Right lobe of liver (tissue), 6 donors: ENCODE measurements at regions not wholly inside any gene's neighbourhood (a gene's known extent, or its start where the extent isn't known, plus 50 kb on each side); places are given as distances from the start of the nearest gene placed in this dataset.
"Not testable (repeated sequence)": the region's sequence is repeated elsewhere in the genome, so short reads cannot be mapped to it uniquely, and the experiment has no call there.

Source experiments
- ATAC-seq, 4 donors: fragments of 200-7000 bp; cut with Tn5 transposase; one replicate each; pipeline ENCODE4 v1.9.1; 2020; ENCODE audit warnings: mild to moderate bottlenecking in 4 of 4, moderate library complexity in 4 of 4
- DNase-seq, 3 donors: peaks; one replicate each; pipeline ENCODE4 v3.0.0-alpha.2; 2020
- H3K27ac ChIP-seq, 3 donors: fragments of 200-600 bp; one replicate each; pipeline ENCODE4 v1.8.0; 2022
- H3K27me3 ChIP-seq, 2 donors: fragments of 200-600 bp; one replicate each; pipeline ENCODE4 v1.8.0; 2022
- H3K36me3 ChIP-seq, 4 donors: fragments of 200-600 bp; sonication (generic) in 1 of 4; one replicate each; pipeline versions ENCODE4 v1.5.1 to v1.8.0; 2017 to 2022; ENCODE audit warnings: control low read depth in 1 of 4
- H3K4me1 ChIP-seq, 4 donors: fragments of 200-600 bp; sonication (generic) in 1 of 4; one replicate each; pipeline versions ENCODE4 v1.5.1 to v1.8.0; 2017 to 2022; ENCODE audit warnings: control low read depth in 1 of 4
- H3K4me3 ChIP-seq, 3 donors: fragments of 200-600 bp; one replicate each; pipeline ENCODE4 v1.8.0; 2022
- H3K9me3 ChIP-seq, 4 donors: fragments of 200-600 bp; sonication (generic) in 1 of 4; one replicate each; pipeline versions ENCODE4 v1.5.1 to v1.8.0; 2017 to 2022; ENCODE audit warnings: control low read depth in 1 of 4
- CTCF ChIP-seq, 4 donors: fragments of 200-600 bp in 3 of 4; fragments of 450-650 bp in 1 of 4; IDR thresholded peaks; one replicate each; pipeline versions ENCODE4 v1.5.1 to v1.8.0; 2016 to 2022; ENCODE audit warnings: antibody characterized with exemption in 4 of 4, mild to moderate bottlenecking in 2 of 4
- POLR2A ChIP-seq: fragments of 450-650 bp; IDR thresholded peaks from one replicate; pipeline ENCODE4 v1.6.1; 2017; ENCODE audit warnings: antibody characterized with exemption, mild to moderate bottlenecking
- WGBS: methylation state at CpG from one replicate; pipeline ENCODE4 v1.1.6; 2018; ENCODE audit warnings: low coverage, low lambda C conversion rate; ENCODE audit not compliant: insufficient coverage; ENCODE audit errors: missing lambda C conversion rate; 5-methylcytosine and 5-hydroxymethylcytosine counted together
- intact Hi-C, 2 donors: fragments of 100-400 bp; cut with DNase I; formaldehyde crosslinking; loops; one replicate each; pipeline versions ENCODE4 v1.11.2 to v1.14.1; 2022
- donor health status: DM: no; HTN: yes; CAD: no.
- donor health status: DM: no; HTN: no; CAD: no.
- donor health status: DM: no; HTN: no; CAD: no.
- donor health status: DM: no; HTN: yes; CAD: no.
- donor health status: DM: no; HTN: yes; CAD: no.

GRCh38 chr7:12839508-12840153, 152.2 kb downstream of the ARL4A start:
- no peak overlapping the region for H3K27ac ChIP-seq

GRCh38 chr7:12844732-12845131, 157.3 kb downstream of the ARL4A start:
- intact Hi-C loops, ATAC-seq: not testable (repeated sequence)

More at GRCh38 chr7:12839508-12840153, 152.2 kb downstream of the ARL4A start:
- no peaks in the 10 kb centered on the region for H3K9me3 ChIP-seq
- no peak overlapping the region for H3K4me3 ChIP-seq
- H3K4me1 ChIP-seq, result no peaks in the 10 kb centered on the region
- no peak for TF ChIP-seq CTCF (IDR thresholded peaks at IDR 0.05)
- no peak for TF ChIP-seq POLR2A
- no peaks in the 10 kb centered on the region for H3K36me3 ChIP-seq
- H3K27me3 ChIP-seq, result no peaks in the 10 kb centered on the region
- intact Hi-C loops, result no loop called here
- DNase-seq, result no peak
- WGBS, result 65% methylated on average over 5 of the region's 11 CpGs
- ATAC-seq, result no peak

GRCh38 chr7:12847001-12847400, 159.6 kb downstream of the ARL4A start:
- no peak overlapping the region for H3K27ac ChIP-seq
- H3K4me3 ChIP-seq, result no peak overlapping the region
- peaks cover 0 to 4% (median 0%) of the 10 kb centered on the region in 4 donors for H3K9me3 ChIP-seq
- no peaks in the 10 kb centered on the region for H3K36me3 ChIP-seq
- TF ChIP-seq POLR2A (no peak), CTCF (IDR thresholded peaks at IDR 0.05) (no peak)
- ATAC-seq (no peak), DNase-seq (no peak)
- WGBS, result 100% methylated on average over 1 of the region's 1 CpG
- H3K27me3 ChIP-seq, result no peaks in the 10 kb centered on the region
- intact Hi-C loops, result no loop called here
- no peaks in the 10 kb centered on the region for H3K4me1 ChIP-seq

More at GRCh38 chr7:12844732-12845131, 157.3 kb downstream of the ARL4A start:
- DNase-seq, H3K9me3 ChIP-seq, H3K27me3 ChIP-seq, H3K4me1 ChIP-seq, H3K4me3 ChIP-seq, H3K36me3 ChIP-seq, H3K27ac ChIP-seq: not testable (repeated sequence)

- no peaks in the 10 kb centered on the region for H3K4me1 ChIP-seq
- H3K4me3 ChIP-seq, result no peak overlapping the region
- no peak for TF ChIP-seq CTCF (IDR thresholded peaks at IDR 0.05)
- TF ChIP-seq POLR2A, result no peak
- ATAC-seq (no peak), DNase-seq (no peak)
- no peak overlapping the region for H3K27ac ChIP-seq
- 65% methylated on average over 3 of the region's 3 CpGs for WGBS
- H3K9me3 ChIP-seq, result peaks cover 0 to 4% (median 0%) of the 10 kb centered on the region in 4 donors
- H3K27me3 ChIP-seq, result no peaks in the 10 kb centered on the region
- intact Hi-C loops, result no loop called here
- no peaks in the 10 kb centered on the region for H3K36me3 ChIP-seq
Measured at GRCh38 chr7:12851142-12851541, 163.7 kb downstream of the ARL4A start.

GRCh38 chr7:12851841-12852240, 164.4 kb downstream of the ARL4A start:
- Histone ChIP-seq H3K4me3 (no peak overlapping the region), H3K4me1 (no peaks in the 10 kb centered on the region), H3K27ac (no peak overlapping the region), H3K27me3 (no peaks in the 10 kb centered on the region), H3K9me3 (peaks cover 0 to 2% (median 0%) of the 10 kb centered on the region in 4 donors), H3K36me3 (no peaks in the 10 kb centered on the region)
- no peak for DNase-seq
- WGBS, result 79% methylated on average over 3 of the region's 3 CpGs
- no peak for ATAC-seq
- TF ChIP-seq CTCF (IDR thresholded peaks at IDR 0.05), result no peak
- no peak for TF ChIP-seq POLR2A
- intact Hi-C loops, result no loop called here
